Stimulated activated CD4-positive, alpha-beta T cell treated with anti-CD3 and anti-CD28 coated beads, Interleukin-2, amount 100 ng/mL, for 4 hours (primary cell): ENCODE measurements at regions not wholly inside any gene's neighbourhood (a gene's known extent, or its start where the extent isn't known, plus 50 kb on each side); places are given as distances from the start of the nearest gene placed in this dataset.

Experiments
- DNase-seq: peaks from one replicate; pipeline ENCODE4 v3.0.0-alpha.2; 2020; ENCODE audit warnings: low read depth

GRCh38 chr10:8700689-8701088 lies 646.2 kb downstream of the GATA3 start:
- no peak for DNase-seq

GRCh38 chr10:8702181-8702580 lies 647.7 kb downstream of the GATA3 start:
- DNase-seq = no peak

GRCh38 chr10:8705415-8705814 lies 650.9 kb downstream of the GATA3 start:
- no peak for DNase-seq

- DNase-seq = no peak
These were observed 658.2 kb downstream of the GATA3 start for GRCh38 chr10:8712656-8713055.

GRCh38 chr10:8719971-8720370 lies 665.5 kb downstream of the GATA3 start:
- no peak for DNase-seq

- no peak for DNase-seq
These were observed 667.2 kb downstream of the GATA3 start for GRCh38 chr10:8721650-8722049.

- DNase-seq = no peak
These were observed 668.3 kb downstream of the GATA3 start for GRCh38 chr10:8722835-8723234.

- no peak for DNase-seq
These were observed 670.9 kb downstream of the GATA3 start for GRCh38 chr10:8725343-8725742.

- no peak for DNase-seq
These were observed 671.7 kb downstream of the GATA3 start for GRCh38 chr10:8726084-8726778.

- no peak for DNase-seq
These were observed 672.2 kb downstream of the GATA3 start for GRCh38 chr10:8726779-8727084.

- no peak for DNase-seq
These were observed 676.9 kb downstream of the GATA3 start for GRCh38 chr10:8731121-8732095.

GRCh38 chr10:8738987-8739386 lies 684.5 kb downstream of the GATA3 start:
- no peak for DNase-seq

- DNase-seq = no peak
These were observed 697.8 kb downstream of the GATA3 start for GRCh38 chr10:8752146-8752843.

GRCh38 chr10:8758029-8758428 lies 703.5 kb downstream of the GATA3 start:
- DNase-seq = no peak

- DNase-seq = no peak
These were observed 712.4 kb downstream of the GATA3 start for GRCh38 chr10:8766899-8767298.

GRCh38 chr10:8767591-8767990 lies 713.1 kb downstream of the GATA3 start:
- no peak for DNase-seq

GRCh38 chr10:8768341-8768740 lies 713.9 kb downstream of the GATA3 start:
- DNase-seq = no peak

GRCh38 chr10:8768852-8769251 lies 714.4 kb downstream of the GATA3 start:
- DNase-seq = no peak

- no peak for DNase-seq
These were observed 722.6 kb downstream of the GATA3 start for GRCh38 chr10:8776926-8777622.

- no peak for DNase-seq
These were observed 724.2 kb downstream of the GATA3 start for GRCh38 chr10:8778713-8779112.

- no peak for DNase-seq
These were observed 733.2 kb downstream of the GATA3 start for GRCh38 chr10:8787649-8788048.

GRCh38 chr10:8790390-8790789 lies 735.9 kb downstream of the GATA3 start:
- DNase-seq = no peak
